HG03378 (cell line): ENCODE measurements at regions not wholly inside any gene's neighbourhood (a gene's known extent, or its start where the extent isn't known, plus 50 kb on each side); places are given as distances from the start of the nearest gene placed in this dataset.
"Not testable (repeated sequence)": the region's sequence is repeated elsewhere in the genome, so short reads cannot be mapped to it uniquely, and the experiment has no call there.

ENCODE experiments used
- ATAC-seq: cut with Tn5 transposase; IDR thresholded peaks from one replicate; pipeline ENCODE4 v1.9.1; 2021; ENCODE audit warnings: mild to moderate bottlenecking, moderate library complexity; ENCODE audit not compliant: unreplicated experiment

GRCh38 chr12:126390969-126391566, 1325.8 kb downstream of the AACS start:
- no peak for ATAC-seq

GRCh38 chr12:126396536-126396935, 1331.3 kb downstream of the AACS start:
- no peak for ATAC-seq

- ATAC-seq: no peak
Observed at GRCh38 chr12:126397071-126397581, 1331.9 kb downstream of the AACS start.

- ATAC-seq: no peak
Observed at GRCh38 chr12:126397660-126398059, 1332.4 kb downstream of the AACS start.

GRCh38 chr12:126400831-126401230, 1335.6 kb downstream of the AACS start:
- ATAC-seq: no peak

GRCh38 chr12:126404293-126404881, 1339.2 kb downstream of the AACS start:
- no peak for ATAC-seq

GRCh38 chr12:126418400-126418799, 1353.2 kb downstream of the AACS start:
- no peak for ATAC-seq

- no peak for ATAC-seq
Observed at GRCh38 chr12:126419131-126419530, 1353.9 kb downstream of the AACS start.

- ATAC-seq: no peak
Observed at GRCh38 chr12:126424696-126425095, 1359.5 kb downstream of the AACS start.

GRCh38 chr12:126425264-126425663, 1360.0 kb downstream of the AACS start:
- ATAC-seq: no peak

GRCh38 chr12:126428769-126429168, 1363.5 kb downstream of the AACS start:
- ATAC-seq: no peak

GRCh38 chr12:126430921-126431320, 1365.7 kb downstream of the AACS start:
- no peak for ATAC-seq

GRCh38 chr12:126431767-126432166, 1366.5 kb downstream of the AACS start:
- no peak for ATAC-seq

- no peak for ATAC-seq
Observed at GRCh38 chr12:126432780-126433179, 1367.5 kb downstream of the AACS start.

- ATAC-seq: no peak
Observed at GRCh38 chr12:126434412-126434985, 1369.3 kb downstream of the AACS start.

GRCh38 chr12:126436041-126436440, 1370.8 kb downstream of the AACS start:
- ATAC-seq: no peak

- no peak for ATAC-seq
Observed at GRCh38 chr12:126437934-126438333, 1372.7 kb downstream of the AACS start.

- ATAC-seq: no peak
Observed at GRCh38 chr12:126443977-126444376, 1378.7 kb downstream of the AACS start.

- no peak for ATAC-seq
Observed at GRCh38 chr12:126447346-126447745, 1382.1 kb downstream of the AACS start.

- no peak for ATAC-seq
Observed at GRCh38 chr12:126451809-126452208, 1386.6 kb downstream of the AACS start.

- ATAC-seq: not testable (repeated sequence)
Observed at GRCh38 chr12:126452686-126453085, 1387.5 kb downstream of the AACS start.

GRCh38 chr12:126454581-126454980, 1389.3 kb downstream of the AACS start:
- no peak for ATAC-seq
